ENCODE measurements at regions not wholly inside any gene's neighbourhood (a gene's known extent, or its start where the extent isn't known, plus 50 kb on each side); places are given as distances from the start of the nearest gene placed in this dataset.

DNA sequence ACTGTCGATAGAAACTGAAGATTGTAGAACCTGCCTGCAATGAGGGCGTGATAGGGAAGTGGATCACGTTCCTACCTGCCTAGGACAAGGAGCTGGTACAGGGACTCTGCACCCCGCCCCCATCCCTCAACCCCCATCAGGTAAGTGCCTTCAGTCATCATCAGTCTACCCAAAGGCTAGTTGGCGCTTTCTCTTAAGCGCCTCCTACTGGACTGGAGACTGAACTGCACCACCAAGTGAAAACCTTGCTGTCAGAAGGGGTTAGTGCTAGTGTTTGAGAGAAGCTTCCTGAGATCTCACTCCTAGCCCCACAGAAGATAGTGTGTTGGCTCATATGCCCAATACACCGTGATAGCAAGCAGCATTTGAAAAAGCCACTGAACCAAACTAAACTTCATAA is 706.5 kb upstream of the MAN1A1 start:
- Histone ChIP-seq H3K27me3 (ENCODE audit: insufficient read depth, low read length, poor library complexity) (no peaks in the 10 kb centered on the region), H2BK5ac (ENCODE audit: low read length) (no peak overlapping the region), H3K4me1 (ENCODE audit: control insufficient read depth, low read depth, low read length) (no peaks in the 10 kb centered on the region), H3K79me1 (ENCODE audit: low read length) (no peaks in the 10 kb centered on the region), H2BK15ac (replicated peaks; ENCODE audit: low read depth) (no peak overlapping the region), H2AK5ac (ENCODE audit: low read length) (no peak overlapping the region), H3K4ac (ENCODE audit: low read depth, low read length) (no peak overlapping the region), H3K27ac (ENCODE audit: low read depth, low read length) (no peak overlapping the region), H3K9ac (ENCODE audit: low read length) (no peak overlapping the region), H3K36me3 (ENCODE audit: control insufficient read depth, insufficient read depth, low read length) (no peaks in the 10 kb centered on the region), H4K8ac (ENCODE audit: low read depth, low read length) (no peak overlapping the region), H4K5ac (ENCODE audit: low read length) (no peak overlapping the region), H3K23ac (ENCODE audit: low read length) (no peak overlapping the region), H3K4me3 (ENCODE audit: low read length) (no peak overlapping the region), H3K79me2 (ENCODE audit: control insufficient read depth, insufficient read depth, low read length) (no peaks in the 10 kb centered on the region), H3K56ac (ENCODE audit: low read length) (no peak overlapping the region), H3K4me2 (ENCODE audit: low read length) (no peak overlapping the region), H3K18ac (ENCODE audit: low read length) (no peak overlapping the region), H2BK120ac (ENCODE audit: low read depth, low read length) (no peak overlapping the region)
- DNase-seq = peak; percentile 78
- no CpG with 5 or more reads among the region's 7 CpGs for WGBS (ENCODE audit: extremely low coverage, insufficient coverage, low lambda C conversion rate)

DNA sequence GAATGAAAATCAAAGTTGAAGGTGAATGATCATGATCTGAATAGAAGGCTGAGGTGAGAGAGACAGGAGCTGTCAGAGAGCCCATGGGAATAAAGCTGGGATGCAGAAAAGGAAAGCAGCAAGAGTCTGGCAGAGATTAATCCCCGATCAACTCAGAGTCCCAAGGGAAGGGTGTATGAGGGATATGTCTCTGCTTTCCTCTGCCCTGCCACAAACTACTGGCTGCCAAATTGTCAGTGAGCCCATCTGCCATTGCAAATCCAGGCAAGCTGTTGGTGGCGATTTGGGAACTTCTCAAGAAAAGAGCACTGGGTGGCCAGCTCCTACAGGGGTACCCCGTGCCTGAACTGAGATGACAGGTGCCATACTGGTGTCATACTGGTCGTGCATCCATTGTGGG is 705.5 kb upstream of the MAN1A1 start:
- WGBS (ENCODE audit: extremely low coverage, insufficient coverage, low lambda C conversion rate) = no CpG with 5 or more reads among the region's 4 CpGs
- Histone ChIP-seq H2BK15ac (replicated peaks; ENCODE audit: low read depth) (no peak overlapping the region), H3K79me1 (ENCODE audit: low read length) (no peaks in the 10 kb centered on the region), H3K56ac (ENCODE audit: low read length) (no peak overlapping the region), H3K23ac (ENCODE audit: low read length) (no peak overlapping the region), H2BK5ac (ENCODE audit: low read length) (no peak overlapping the region), H2AK5ac (ENCODE audit: low read length) (no peak overlapping the region), H3K27me3 (ENCODE audit: insufficient read depth, low read length, poor library complexity) (no peaks in the 10 kb centered on the region), H3K4me2 (ENCODE audit: low read length) (no peak overlapping the region), H3K4me1 (ENCODE audit: control insufficient read depth, low read depth, low read length) (no peaks in the 10 kb centered on the region), H4K5ac (ENCODE audit: low read length) (no peak overlapping the region), H3K4me3 (ENCODE audit: low read length) (no peak overlapping the region), H3K9ac (ENCODE audit: low read length) (no peak overlapping the region), H3K27ac (ENCODE audit: low read depth, low read length) (no peak overlapping the region), H3K18ac (ENCODE audit: low read length) (no peak overlapping the region), H4K8ac (ENCODE audit: low read depth, low read length) (no peak overlapping the region), H3K79me2 (ENCODE audit: control insufficient read depth, insufficient read depth, low read length) (no peaks in the 10 kb centered on the region), H2BK120ac (ENCODE audit: low read depth, low read length) (no peak overlapping the region), H3K36me3 (ENCODE audit: control insufficient read depth, insufficient read depth, low read length) (no peaks in the 10 kb centered on the region), H3K4ac (ENCODE audit: low read depth, low read length) (no peak overlapping the region)
- no peak for DNase-seq

DNA sequence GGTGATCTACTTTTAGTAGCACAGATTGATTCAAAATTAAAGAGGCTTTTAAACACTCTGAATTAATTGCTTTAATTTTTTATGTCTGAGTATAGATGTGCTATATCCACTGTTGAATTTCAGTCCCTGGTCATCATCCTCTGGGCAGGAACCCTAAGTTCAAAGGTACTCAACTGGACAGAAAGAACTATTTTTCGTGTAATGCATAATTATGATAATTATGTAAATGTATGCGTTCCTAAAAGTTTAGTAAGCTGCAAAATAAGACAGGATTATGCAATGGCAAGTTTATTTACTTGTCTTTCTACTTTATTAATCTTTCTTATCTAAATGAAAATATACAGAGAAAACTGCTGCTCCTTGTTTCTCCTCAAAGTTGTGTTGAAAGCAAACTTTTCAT is 690.1 kb upstream of the MAN1A1 start:
- no peaks in the 10 kb centered on the region for H3K4me1 ChIP-seq (ENCODE audit: control insufficient read depth, low read depth, low read length)
- H4K8ac ChIP-seq (ENCODE audit: low read depth, low read length) = no peak overlapping the region
- no peak overlapping the region for H3K4ac ChIP-seq (ENCODE audit: low read depth, low read length)
- H3K27me3 ChIP-seq (ENCODE audit: insufficient read depth, low read length, poor library complexity) = no peaks in the 10 kb centered on the region
- H3K23ac ChIP-seq (ENCODE audit: low read length) = no peak overlapping the region
- no peak overlapping the region for H2BK120ac ChIP-seq (ENCODE audit: low read depth, low read length)
- H2AK5ac ChIP-seq (ENCODE audit: low read length) = no peak overlapping the region
- H3K56ac ChIP-seq (ENCODE audit: low read length) = no peak overlapping the region
- no peaks in the 10 kb centered on the region for H3K79me1 ChIP-seq (ENCODE audit: low read length)
- H2BK5ac ChIP-seq (ENCODE audit: low read length) = no peak overlapping the region
- DNase-seq = no peak
- H3K9ac ChIP-seq (ENCODE audit: low read length) = no peak overlapping the region
- WGBS (ENCODE audit: extremely low coverage, insufficient coverage, low lambda C conversion rate) = no CpG with 5 or more reads among the region's 2 CpGs
- no peak overlapping the region for H2BK15ac ChIP-seq (replicated peaks; ENCODE audit: low read depth)
- H4K5ac ChIP-seq (ENCODE audit: low read length) = no peak overlapping the region
- H3K4me3 ChIP-seq (ENCODE audit: low read length) = no peak overlapping the region
- no peak overlapping the region for H3K27ac ChIP-seq (ENCODE audit: low read depth, low read length)
- no peaks in the 10 kb centered on the region for H3K36me3 ChIP-seq (ENCODE audit: control insufficient read depth, insufficient read depth, low read length)
- no peak overlapping the region for H3K18ac ChIP-seq (ENCODE audit: low read length)
- no peak overlapping the region for H3K4me2 ChIP-seq (ENCODE audit: low read length)
- no peaks in the 10 kb centered on the region for H3K79me2 ChIP-seq (ENCODE audit: control insufficient read depth, insufficient read depth, low read length)

DNA sequence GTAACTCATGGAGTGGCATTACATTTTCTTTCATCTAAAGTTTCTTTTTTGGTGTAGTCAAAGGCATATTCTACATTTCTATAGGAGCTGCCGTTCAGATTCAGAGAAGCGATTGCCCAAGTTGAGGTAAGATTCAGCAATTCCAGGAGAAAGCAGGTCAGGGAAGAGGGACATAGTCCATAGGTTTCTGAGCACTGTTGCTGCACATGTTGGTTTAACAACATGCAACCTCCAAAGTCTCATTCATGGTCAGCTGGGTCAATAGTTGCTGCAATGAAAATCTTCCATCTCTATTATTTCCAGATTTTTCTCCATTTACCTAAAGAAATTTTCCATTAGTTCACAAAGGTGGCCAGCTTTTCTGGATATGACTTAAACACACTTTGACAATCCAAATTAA is 682.3 kb upstream of the MAN1A1 start:
- H3K79me2 ChIP-seq (ENCODE audit: control insufficient read depth, insufficient read depth, low read length) = no peaks in the 10 kb centered on the region
- no peak overlapping the region for H3K23ac ChIP-seq (ENCODE audit: low read length)
- no peaks in the 10 kb centered on the region for H3K79me1 ChIP-seq (ENCODE audit: low read length)
- no peak overlapping the region for H2BK15ac ChIP-seq (replicated peaks; ENCODE audit: low read depth)
- DNase-seq = no peak
- H3K4me1 ChIP-seq (ENCODE audit: control insufficient read depth, low read depth, low read length) = no peaks in the 10 kb centered on the region
- H3K36me3 ChIP-seq (ENCODE audit: control insufficient read depth, insufficient read depth, low read length) = no peaks in the 10 kb centered on the region
- H2AK5ac ChIP-seq (ENCODE audit: low read length) = no peak overlapping the region
- no peak overlapping the region for H3K4ac ChIP-seq (ENCODE audit: low read depth, low read length)
- H3K56ac ChIP-seq (ENCODE audit: low read length) = no peak overlapping the region
- no peak overlapping the region for H4K5ac ChIP-seq (ENCODE audit: low read length)
- no peak overlapping the region for H2BK120ac ChIP-seq (ENCODE audit: low read depth, low read length)
- WGBS (ENCODE audit: extremely low coverage, insufficient coverage, low lambda C conversion rate) = no CpG with 5 or more reads among the region's 2 CpGs
- H3K27ac ChIP-seq (ENCODE audit: low read depth, low read length) = no peak overlapping the region
- no peak overlapping the region for H3K9ac ChIP-seq (ENCODE audit: low read length)
- no peak overlapping the region for H3K18ac ChIP-seq (ENCODE audit: low read length)
- no peak overlapping the region for H3K4me3 ChIP-seq (ENCODE audit: low read length)
- H4K8ac ChIP-seq (ENCODE audit: low read depth, low read length) = no peak overlapping the region
- no peak overlapping the region for H3K4me2 ChIP-seq (ENCODE audit: low read length)
- H3K27me3 ChIP-seq (ENCODE audit: insufficient read depth, low read length, poor library complexity) = no peaks in the 10 kb centered on the region
- no peak overlapping the region for H2BK5ac ChIP-seq (ENCODE audit: low read length)

DNA sequence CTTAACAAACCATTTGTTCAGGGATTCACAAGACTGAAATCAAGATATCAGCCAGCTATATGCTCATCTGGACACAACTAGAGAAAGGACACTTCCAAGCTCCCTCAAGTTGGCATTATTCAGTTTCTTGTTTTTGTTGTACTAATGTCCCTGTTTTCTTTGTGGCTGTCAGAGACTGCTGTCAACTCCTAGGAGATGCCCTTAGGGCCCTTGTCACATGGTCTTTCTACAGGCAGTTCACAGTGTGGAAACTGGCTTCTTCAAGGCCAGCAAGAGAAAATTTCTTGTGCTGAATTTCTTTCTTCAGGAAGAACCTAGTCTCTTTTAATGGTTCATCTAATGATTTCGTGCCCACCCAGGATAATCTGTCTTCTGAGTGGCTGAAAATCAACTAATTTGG is 677.2 kb upstream of the MAN1A1 start:
- Histone ChIP-seq H3K9ac (ENCODE audit: low read length) (no peak overlapping the region), H4K5ac (ENCODE audit: low read length) (no peak overlapping the region), H3K79me2 (ENCODE audit: control insufficient read depth, insufficient read depth, low read length) (no peaks in the 10 kb centered on the region), H3K27ac (ENCODE audit: low read depth, low read length) (no peak overlapping the region), H2BK15ac (replicated peaks; ENCODE audit: low read depth) (no peak overlapping the region), H3K4me2 (ENCODE audit: low read length) (no peak overlapping the region), H3K4me1 (ENCODE audit: control insufficient read depth, low read depth, low read length) (no peaks in the 10 kb centered on the region), H3K79me1 (ENCODE audit: low read length) (no peaks in the 10 kb centered on the region), H2BK120ac (ENCODE audit: low read depth, low read length) (no peak overlapping the region), H3K56ac (ENCODE audit: low read length) (no peak overlapping the region), H2BK5ac (ENCODE audit: low read length) (no peak overlapping the region), H3K36me3 (ENCODE audit: control insufficient read depth, insufficient read depth, low read length) (no peaks in the 10 kb centered on the region), H3K4ac (ENCODE audit: low read depth, low read length) (no peak overlapping the region), H3K27me3 (ENCODE audit: insufficient read depth, low read length, poor library complexity) (no peaks in the 10 kb centered on the region), H3K23ac (ENCODE audit: low read length) (no peak overlapping the region), H4K8ac (ENCODE audit: low read depth, low read length) (no peak overlapping the region), H3K4me3 (ENCODE audit: low read length) (no peak overlapping the region), H2AK5ac (ENCODE audit: low read length) (no peak overlapping the region), H3K18ac (ENCODE audit: low read length) (no peak overlapping the region)
- no CpG with 5 or more reads among the region's 1 CpG for WGBS (ENCODE audit: extremely low coverage, insufficient coverage, low lambda C conversion rate)
- DNase-seq = no peak

DNA sequence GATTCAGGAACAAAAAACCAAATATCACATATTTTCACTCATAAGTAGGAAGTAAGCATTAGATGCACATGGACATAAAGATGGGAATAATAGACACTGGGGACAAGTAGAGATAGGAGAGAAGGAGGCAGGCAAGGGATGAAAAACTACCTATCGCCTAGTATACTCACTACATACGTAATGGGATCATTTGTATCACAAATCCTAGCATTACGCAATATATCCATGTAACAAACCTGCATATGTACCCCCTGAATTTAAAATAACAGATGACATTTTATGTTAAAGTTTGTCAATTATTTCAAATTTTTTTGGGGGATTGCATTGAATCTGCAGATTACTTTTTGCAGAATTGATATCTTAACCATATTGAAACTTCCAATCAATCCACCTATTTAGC is 660.5 kb upstream of the MAN1A1 start:
- Histone ChIP-seq H2BK120ac (ENCODE audit: low read depth, low read length) (no peak overlapping the region), H3K4ac (ENCODE audit: low read depth, low read length) (no peak overlapping the region), H2BK5ac (ENCODE audit: low read length) (no peak overlapping the region), H4K5ac (ENCODE audit: low read length) (no peak overlapping the region), H3K27me3 (ENCODE audit: insufficient read depth, low read length, poor library complexity) (no peaks in the 10 kb centered on the region), H2AK5ac (ENCODE audit: low read length) (no peak overlapping the region), H3K4me3 (ENCODE audit: low read length) (no peak overlapping the region), H3K4me1 (ENCODE audit: control insufficient read depth, low read depth, low read length) (no peaks in the 10 kb centered on the region), H3K18ac (ENCODE audit: low read length) (no peak overlapping the region), H4K8ac (ENCODE audit: low read depth, low read length) (no peak overlapping the region), H3K36me3 (ENCODE audit: control insufficient read depth, insufficient read depth, low read length) (no peaks in the 10 kb centered on the region), H3K23ac (ENCODE audit: low read length) (no peak overlapping the region), H3K4me2 (ENCODE audit: low read length) (no peak overlapping the region), H3K27ac (ENCODE audit: low read depth, low read length) (no peak overlapping the region), H2BK15ac (replicated peaks; ENCODE audit: low read depth) (no peak overlapping the region), H3K56ac (ENCODE audit: low read length) (no peak overlapping the region), H3K9ac (ENCODE audit: low read length) (no peak overlapping the region), H3K79me1 (ENCODE audit: low read length) (no peaks in the 10 kb centered on the region), H3K79me2 (ENCODE audit: control insufficient read depth, insufficient read depth, low read length) (no peaks in the 10 kb centered on the region)
- DNase-seq = no peak
- WGBS (ENCODE audit: extremely low coverage, insufficient coverage, low lambda C conversion rate) = no CpG with 5 or more reads among the region's 3 CpGs

Measured in mesendoderm (in vitro differentiated cells).